IMR-90 (cell line): ENCODE measurements at regions not wholly inside any gene's neighbourhood (a gene's known extent, or its start where the extent isn't known, plus 50 kb on each side); places are given as distances from the start of the nearest gene placed in this dataset.
A peak's percentile ranks its signal among the peaks of the same experiment; 100 is the strongest.

Source experiments
- ATAC-seq: fragments of 200-7000 bp; cut with Tn5 transposase; 2 replicates; pipeline ENCODE4 v1.9.1; 2020; ENCODE audit warnings: low read depth, mild to moderate bottlenecking, moderate library complexity
- BruUV-seq: library from RNA; stranded (reverse); fragments of 400-500 nt; replicated peaks from 2 replicates; lab custom pipeline; 2021; lab: Mats Ljungman, UMichigan
- CTCF ChIA-PET: fragments of 300-600 bp; formaldehyde crosslinking; extraction: SDS; loops from one replicate; lab custom pipeline; 2021; ENCODE audit warnings: antibody characterized with exemption; lab: Yijun Ruan, JAX
- POLR2A ChIA-PET: fragments of 300-600 bp; sonication (Branson Sonifier 250); formaldehyde crosslinking; loops from one replicate; lab custom pipeline; 2022; ENCODE audit warnings: antibody characterized with exemption; ENCODE audit not compliant: unreplicated experiment; lab: Charles Lee
- DNase-seq: peaks from one replicate; pipeline ENCODE4 v3.0.0; 2013
- H2AFZ ChIP-seq: replicated peaks from 2 replicates; pipeline ENCODE3; 2013; ENCODE audit warnings: low read length, mild to moderate bottlenecking; ENCODE audit not compliant: poor library complexity
- H2AK5ac ChIP-seq: 2 replicates; pipeline ENCODE4 v1.6.1; 2013; ENCODE audit warnings: low read depth, low read length, inconsistent platforms
- H2AK9ac ChIP-seq: replicated peaks from 2 replicates; pipeline ENCODE3; 2013; ENCODE audit warnings: mild to moderate bottlenecking, low read depth, low read length, moderate library complexity; ENCODE audit not compliant: poor library complexity
- H2BK120ac ChIP-seq: 2 replicates; pipeline ENCODE4 v1.6.1; 2013; ENCODE audit warnings: low read depth, low read length, inconsistent platforms
- H2BK15ac ChIP-seq: 3 replicates; pipeline ENCODE4 v1.6.1; 2013; ENCODE audit warnings: low read depth, low read length, inconsistent platforms
- H2BK20ac ChIP-seq: 2 replicates; pipeline ENCODE4 v1.6.1; 2013; ENCODE audit warnings: low read depth, mild to moderate bottlenecking, inconsistent platforms, low read length, moderate library complexity
- H2BK5ac ChIP-seq: 2 replicates; pipeline ENCODE4 v1.6.1; 2013; ENCODE audit warnings: mild to moderate bottlenecking, low read depth, low read length, inconsistent platforms; ENCODE audit not compliant: poor library complexity, severe bottlenecking
- H3K14ac ChIP-seq: replicated peaks from 2 replicates; pipeline ENCODE4 v1.6.1; 2013; ENCODE audit warnings: low read depth, low read length, inconsistent platforms
- H3K18ac ChIP-seq: 2 replicates; pipeline ENCODE4 v1.6.1; 2013; ENCODE audit warnings: low read depth, low read length, control low read depth
- H3K23ac ChIP-seq: 2 replicates; pipeline ENCODE4 v1.6.1; 2013; ENCODE audit warnings: low read depth, low read length, inconsistent platforms
- H3K27ac ChIP-seq: 2 replicates; pipeline ENCODE4 v1.5.1; 2013; ENCODE audit warnings: mild to moderate bottlenecking, control low read depth, low read length; ENCODE audit not compliant: insufficient read depth
- H3K27me3 ChIP-seq: 2 replicates; pipeline ENCODE4 v1.6.1; 2013; ENCODE audit warnings: low read length; ENCODE audit not compliant: control insufficient read depth, insufficient read depth
- H3K36me3 ChIP-seq: 2 replicates; pipeline ENCODE4 v1.6.1; 2013; ENCODE audit warnings: low read length, mixed read lengths; ENCODE audit not compliant: control insufficient read depth, insufficient read depth
- H3K4ac ChIP-seq: 2 replicates; pipeline ENCODE4 v1.6.1; 2013; ENCODE audit warnings: low read depth, low read length, inconsistent platforms
- H3K4me1 ChIP-seq: 2 replicates; pipeline ENCODE4 v1.6.1; 2013; ENCODE audit warnings: low read length, mixed read lengths; ENCODE audit not compliant: control insufficient read depth, insufficient read depth
- H3K4me2 ChIP-seq: 2 replicates; pipeline ENCODE4 v1.6.1; 2013; ENCODE audit warnings: low read depth, mild to moderate bottlenecking, control low read depth, low read length, moderate library complexity
- H3K4me3 ChIP-seq: 2 replicates; pipeline ENCODE4 v1.5.1; 2013; ENCODE audit warnings: low read depth, mild to moderate bottlenecking, control low read depth, low read length, moderate library complexity; ENCODE audit not compliant: insufficient read depth
- H3K56ac ChIP-seq: 2 replicates; pipeline ENCODE4 v1.6.1; 2013; ENCODE audit warnings: low read length, inconsistent platforms; ENCODE audit not compliant: insufficient read depth; ENCODE audit errors: extremely low read depth
- H3K79me1 ChIP-seq, 2 experiments: 2 replicates each; pipeline ENCODE4 v1.6.1; 2013; ENCODE audit warnings: low read length in 2 of 2, inconsistent platforms in 1 of 2, low read depth in 1 of 2
- H3K9ac ChIP-seq: 2 replicates; pipeline ENCODE4 v1.6.1; 2013; ENCODE audit warnings: low read depth, low read length, control low read depth
- H3K9me1 ChIP-seq: 2 replicates; pipeline ENCODE4 v1.6.1; 2013; ENCODE audit warnings: low read length, inconsistent platforms; ENCODE audit not compliant: insufficient read depth
- H3K9me3 ChIP-seq: 2 replicates; pipeline ENCODE4 v1.6.1; 2013; ENCODE audit warnings: low read length; ENCODE audit not compliant: control insufficient read depth, insufficient read depth
- H4K20me1 ChIP-seq: 2 replicates; pipeline ENCODE4 v1.6.1; 2013; ENCODE audit warnings: low read length, inconsistent platforms; ENCODE audit not compliant: insufficient read depth
- H4K5ac ChIP-seq: 2 replicates; pipeline ENCODE4 v1.6.1; 2013; ENCODE audit warnings: mild to moderate bottlenecking, low read depth, low read length, control low read depth
- H4K8ac ChIP-seq, 2 experiments: 2 replicates each; pipeline ENCODE4 v1.6.1; 2013; ENCODE audit warnings: low read depth in 2 of 2, low read length in 2 of 2, control low read depth in 1 of 2, inconsistent platforms in 1 of 2
- H4K91ac ChIP-seq: 2 replicates; pipeline ENCODE4 v1.6.1; 2013; ENCODE audit warnings: low read depth, low read length, inconsistent platforms; ENCODE audit not compliant: insufficient read depth
- NFE2L2 ChIP-seq: fragments of 150-350 bp; IDR thresholded peaks from 2 replicates; pipeline ENCODE4 v1.6.1; 2016; ENCODE audit warnings: low read depth, mild to moderate bottlenecking, low read length
- USF2 ChIP-seq: fragments of 150-350 bp; IDR thresholded peaks from 2 replicates; pipeline ENCODE4 v1.6.1; 2017; ENCODE audit warnings: mild to moderate bottlenecking, antibody characterized with exemption, low read length, low read depth
- WGBS, 2 experiments: methylation state at CpG; one replicate each; pipeline versions ENCODE4 v1.1.5 to v1.1.7; 2013; ENCODE audit warnings: missing lambda C conversion rate in 2 of 2; ENCODE audit not compliant: insufficient read length in 1 of 2; ENCODE audit errors: extremely low coverage in 2 of 2; 5-methylcytosine and 5-hydroxymethylcytosine counted together
- dilution Hi-C: fragments of 300-500 bp; cut with HindIII; formaldehyde crosslinking; loops from one replicate; pipeline ENCODE4 v1.14.3; 2018; ENCODE audit warnings: low sequenced_read_pairs; ENCODE audit not compliant: unreplicated experiment
- in situ Hi-C: fragments of 300-500 bp; cut with MboI; formaldehyde crosslinking; loops from 3 replicates; pipeline ENCODE4 v1.14.3; 2019; ENCODE audit warnings: low sequenced_read_pairs, inconsistent platforms, mixed read lengths
- intact Hi-C: fragments of 100-400 bp; cut with micrococcal nuclease; formaldehyde crosslinking; loops from 2 replicates; pipeline ENCODE4 v1.10.0; 2022

- H3K36me3 ChIP-seq = no peaks in the 10 kb centered on the region
- H3K56ac ChIP-seq = peak overlapping the region; percentile 51; the same call in 1 of the 2 replicates
- no CpG with 5 or more reads among the region's 4 CpGs for WGBS, 2 experiments
- H3K4ac ChIP-seq = peak overlapping the region; percentile 99
- no peak for DNase-seq
- no peaks in the 10 kb centered on the region for H4K20me1 ChIP-seq
- H4K5ac ChIP-seq = peak overlapping the region; percentile 92
- in situ Hi-C loops = no loop called here
- peak overlapping the region; percentile 93 for H3K18ac ChIP-seq
- peak; percentile 28; the same call in 1 of the 2 replicates for TF ChIP-seq USF2
- no peak for TF ChIP-seq NFE2L2
- no peak overlapping the region for H3K4me3 ChIP-seq
- H3K4me1 ChIP-seq = peaks cover 19% of the 10 kb centered on the region
- peak overlapping the region; percentile 97 for H2BK5ac ChIP-seq
- H3K27me3 ChIP-seq = no peaks in the 10 kb centered on the region
- no TSS peak for BruUV-seq
- H3K9me1 ChIP-seq = peaks cover 22% of the 10 kb centered on the region
- H4K8ac ChIP-seq = peak overlapping the region; percentile 30 to 93
- H2AFZ ChIP-seq = peak overlapping the region; percentile 49
- H2BK120ac ChIP-seq = peak overlapping the region; percentile 100
- peak overlapping the region; percentile 94 for H4K91ac ChIP-seq
- peak overlapping the region; percentile 95 for H3K23ac ChIP-seq
- intact Hi-C loops = no loop called here
- peaks cover 3 to 11% of the 10 kb centered on the region in 2 experiments; a peak in 2 of 4 replicates for H3K79me1 ChIP-seq
- no peak overlapping the region for H3K4me2 ChIP-seq
- H2AK9ac ChIP-seq = peak overlapping the region; percentile 42
- no peak for ATAC-seq
- POLR2A ChIA-PET = interaction anchor here (0.6 kb wide), 1 partner anchor 43 kb away, joined by 3 read pairs; no protein-coding TSS in a partner anchor
- peak overlapping the region; percentile 96 for H3K14ac ChIP-seq
- H2BK15ac ChIP-seq = peak overlapping the region; percentile 99
- dilution Hi-C loops = no loop called here
- H2BK20ac ChIP-seq = peak overlapping the region; percentile 99
- peak overlapping the region; percentile 0; the same call in 1 of the 2 replicates for H3K27ac ChIP-seq
- CTCF ChIA-PET = no interaction called here
- H3K9ac ChIP-seq = no peak overlapping the region
- no peaks in the 10 kb centered on the region for H3K9me3 ChIP-seq
- peak overlapping the region; percentile 81 for H2AK5ac ChIP-seq
These were observed 311.1 kb upstream of the THBS1 start for GRCh38 chr15:39269821-39270220.
